HEK293 (cell line): ENCODE measurements at regions not wholly inside any gene's neighbourhood (a gene's known extent, or its start where the extent isn't known, plus 50 kb on each side); places are given as distances from the start of the nearest gene placed in this dataset.

Source experiments
- CTCF ChIA-PET: fragments of 350-600 bp; formaldehyde crosslinking; extraction: SDS; loops from one replicate; lab custom pipeline; 2021; ENCODE audit warnings: antibody characterized with exemption; lab: Yijun Ruan, JAX
- POLR2A ChIA-PET: fragments of 300-600 bp; formaldehyde crosslinking; extraction: SDS; loops from one replicate; lab custom pipeline; 2020; ENCODE audit warnings: antibody characterized with exemption, inconsistent platforms; lab: Yijun Ruan, JAX
- H3K27ac ChIP-seq: fragments of 200-500 bp; sonication (Bioruptor generic); 2 replicates; pipeline ENCODE4 v1.5.1; 2014; ENCODE audit warnings: low read depth, low read length, control low read depth, inconsistent platforms; ENCODE audit errors: extremely low read depth
- H3K36me3 ChIP-seq, 2 experiments: fragments of 200-500 bp in 1 of 2; sonication (Bioruptor generic) in 1 of 2; 1 replicate in 1 of 2; 2 replicates in 1 of 2; pipeline ENCODE4 v1.5.1; 2014 to 2017; ENCODE audit warnings: inconsistent platforms in 2 of 2, low read length in 2 of 2; ENCODE audit not compliant: control insufficient read depth in 2 of 2, insufficient read depth in 1 of 2
- H3K4me1 ChIP-seq: fragments of 200-500 bp; sonication (Bioruptor generic); 2 replicates; pipeline ENCODE4 v1.5.1; 2014; ENCODE audit warnings: mild to moderate bottlenecking, low read length, inconsistent platforms; ENCODE audit not compliant: control insufficient read depth, insufficient read depth
- H3K4me3 ChIP-seq: 2 replicates; pipeline ENCODE4 v1.5.1; 2011; ENCODE audit warnings: low read depth, mild to moderate bottlenecking, control low read depth, low read length, moderate library complexity
- H3K9me3 ChIP-seq: fragments of 200-500 bp; sonication (Bioruptor generic); 2 replicates; pipeline ENCODE4 v1.5.1; 2014; ENCODE audit warnings: low read depth, low read length, inconsistent platforms; ENCODE audit not compliant: control insufficient read depth, insufficient read depth
- GLI4 ChIP-seq: fragments of 450-650 bp; formaldehyde crosslinking; IDR thresholded peaks from 2 replicates; pipeline ENCODE4 v1.5.1; 2016; ENCODE audit warnings: missing biosample characterization, missing genetic modification characterization
- HOXA7 ChIP-seq: sonication (generic); formaldehyde crosslinking; IDR thresholded peaks from 2 replicates; pipeline ENCODE4 v1.8.1; 2022; ENCODE audit warnings: missing genetic modification reagents, borderline replicate concordance
- HOXC10 ChIP-seq: sonication (generic); formaldehyde crosslinking; IDR thresholded peaks from 2 replicates; pipeline ENCODE4 v1.8.1; 2023; ENCODE audit warnings: mild to moderate bottlenecking, missing genetic modification reagents
- KLF1 ChIP-seq: fragments of 450-650 bp; formaldehyde crosslinking; IDR thresholded peaks from 2 replicates; pipeline ENCODE4 v1.5.1; 2016; ENCODE audit warnings: missing biosample characterization, missing genetic modification characterization
- KLF10 ChIP-seq: fragments of 450-650 bp; IDR thresholded peaks from 2 replicates; pipeline ENCODE4 v1.5.1; 2018; ENCODE audit warnings: missing biosample characterization, mild to moderate bottlenecking, missing genetic modification characterization
- ZBTB1 ChIP-seq: fragments of 450-650 bp; formaldehyde crosslinking; IDR thresholded peaks from 2 replicates; pipeline ENCODE4 v1.5.1; 2016; ENCODE audit warnings: missing biosample characterization, missing genetic modification characterization
- ZBTB44 ChIP-seq: fragments of 450-650 bp; IDR thresholded peaks from 2 replicates; pipeline ENCODE4 v1.5.1; 2018; ENCODE audit warnings: missing biosample characterization, mild to moderate bottlenecking, missing genetic modification characterization
- ZNF214 ChIP-seq: fragments of 450-650 bp; formaldehyde crosslinking; IDR thresholded peaks from 2 replicates; pipeline ENCODE4 v1.5.1; 2017; ENCODE audit warnings: missing biosample characterization, mild to moderate bottlenecking, missing genetic modification characterization, borderline replicate concordance
- ZNF223 ChIP-seq: fragments of 450-650 bp; formaldehyde crosslinking; IDR thresholded peaks from 2 replicates; pipeline ENCODE4 v1.5.1; 2016; ENCODE audit warnings: missing biosample characterization, missing genetic modification characterization
- ZNF23 ChIP-seq: fragments of 450-650 bp; formaldehyde crosslinking; IDR thresholded peaks from 2 replicates; pipeline ENCODE4 v1.5.1; 2016; ENCODE audit warnings: missing biosample characterization, missing genetic modification characterization, borderline replicate concordance
- ZNF274 ChIP-seq, 2 experiments: fragments of 200-500 bp in 1 of 2; fragments of 450-650 bp in 1 of 2; sonication (Bioruptor generic) in 1 of 2; formaldehyde crosslinking in 1 of 2; IDR thresholded peaks; 2 replicates each; pipeline versions ENCODE4 v1.5.1 to v1.6.1; 2014 to 2016; ENCODE audit warnings: borderline replicate concordance in 1 of 2, inconsistent platforms in 1 of 2, low read length in 1 of 2, missing biosample characterization in 1 of 2, missing genetic modification characterization in 1 of 2
- ZNF394 ChIP-seq: fragments of 450-650 bp; formaldehyde crosslinking; IDR thresholded peaks from 2 replicates; pipeline ENCODE4 v1.5.1; 2016; ENCODE audit warnings: missing biosample characterization, missing genetic modification characterization, mild to moderate bottlenecking, moderate library complexity, borderline replicate concordance
- ZNF398 ChIP-seq: fragments of 450-650 bp; formaldehyde crosslinking; IDR thresholded peaks from 2 replicates; pipeline ENCODE4 v1.5.1; 2017; ENCODE audit warnings: missing biosample characterization, missing genetic modification characterization
- ZNF513 ChIP-seq: fragments of 450-650 bp; IDR thresholded peaks from 2 replicates; pipeline ENCODE4 v1.5.1; 2018; ENCODE audit warnings: missing biosample characterization, missing genetic modification characterization
- ZNF529 ChIP-seq: fragments of 450-650 bp; formaldehyde crosslinking; IDR thresholded peaks from 2 replicates; pipeline ENCODE4 v1.5.1; 2017; ENCODE audit warnings: missing genetic modification characterization, missing biosample characterization; ENCODE audit not compliant: insufficient replicate concordance
- ZNF654 ChIP-seq: fragments of 450-650 bp; formaldehyde crosslinking; IDR thresholded peaks from 2 replicates; pipeline ENCODE4 v1.5.1; 2016; ENCODE audit warnings: low read depth, missing biosample characterization, missing genetic modification characterization
- ZNF843 ChIP-seq: fragments of 450-650 bp; formaldehyde crosslinking; IDR thresholded peaks from 2 replicates; pipeline ENCODE4 v1.5.1; 2016; ENCODE audit warnings: missing biosample characterization, missing genetic modification characterization
- ZSCAN18 ChIP-seq: fragments of 450-650 bp; formaldehyde crosslinking; IDR thresholded peaks from 2 replicates; pipeline ENCODE4 v1.5.1; 2016; ENCODE audit warnings: missing biosample characterization, missing genetic modification characterization

- TF ChIP-seq GLI4 (tag by site-specific recombination) (no peak), ZNF223 (no peak), ZBTB44 (tag by site-specific recombination) (no peak), ZNF654 (tag by site-specific recombination) (no peak), ZNF23 (tag by site-specific recombination) (no peak), ZBTB1 (tag by site-specific recombination) (no peak), HOXC10 (CRISPR knock-in tag) (no peak), ZNF513 (tag by site-specific recombination) (no peak), ZNF394 (tag by site-specific recombination) (no peak), ZNF843 (no peak), ZSCAN18 (tag by site-specific recombination) (no peak), HOXA7 (CRISPR knock-in tag) (no peak), ZNF529 (tag by site-specific recombination) (no peak)
- POLR2A ChIA-PET: interaction anchor here (0.5 kb wide), 1 partner anchor 513 kb away, joined by 4 read pairs; no protein-coding TSS in a partner anchor
- Histone ChIP-seq H3K4me3 (no peak overlapping the region), H3K27ac (no peak overlapping the region), H3K36me3 (no peaks in the 10 kb centered on the region), H3K4me1 (no peaks in the 10 kb centered on the region), H3K9me3 (no peaks in the 10 kb centered on the region)
- CTCF ChIA-PET: interaction anchor here (0.7 kb wide), 1 partner anchor 54 kb away, joined by 3 read pairs; no protein-coding TSS in a partner anchor
Observed at GRCh38 chr18:42168487-42168886, 213.5 kb downstream of the PIK3C3 start.

- POLR2A ChIA-PET: no interaction called here
Observed at GRCh38 chr18:42168907-42169306, 213.9 kb downstream of the PIK3C3 start.

More at GRCh38 chr18:42168907-42169306, 213.9 kb downstream of the PIK3C3 start:
- CTCF ChIA-PET: interaction anchor here (0.7 kb wide), 1 partner anchor 54 kb away, joined by 3 read pairs; no protein-coding TSS in a partner anchor
- no peak overlapping the region for H3K4me3 ChIP-seq
- no peak for TF ChIP-seq ZNF214 (tag by site-specific recombination)
- no peak for TF ChIP-seq ZNF274 (IDR thresholded peaks at IDR 0.05; ENCODE audit: low read length)
- no peak for TF ChIP-seq ZNF274 (tag by site-specific recombination; IDR thresholded peaks at IDR 0.05; ENCODE audit: borderline replicate concordance)
- TF ChIP-seq KLF1 (tag by site-specific recombination): no peak
- no peak for TF ChIP-seq KLF10 (tag by site-specific recombination)
- TF ChIP-seq ZNF398 (tag by site-specific recombination): no peak
- TF ChIP-seq, all 188 proteins: peak for 0
- no peaks in the 10 kb centered on the region for H3K4me1 ChIP-seq
- H3K9me3 ChIP-seq: no peaks in the 10 kb centered on the region
- H3K27ac ChIP-seq: no peak overlapping the region
- no peaks in the 10 kb centered on the region for H3K36me3 ChIP-seq
